PFSK-1 (cell line): ENCODE measurements at regions not wholly inside any gene's neighbourhood (a gene's known extent, or its start where the extent isn't known, plus 50 kb on each side); places are given as distances from the start of the nearest gene placed in this dataset.

Experiments used
- FOXP2 ChIP-seq: optimal IDR thresholded peaks from 2 replicates; pipeline ENCODE3; 2011; ENCODE audit warnings: borderline replicate concordance, control low read depth, inconsistent platforms; ENCODE audit not compliant: insufficient read depth; ENCODE audit errors: extremely low read length, extremely low read depth
- POLR2AphosphoS5 ChIP-seq: IDR thresholded peaks from 2 replicates; pipeline ENCODE4 v1.6.1; 2012; ENCODE audit warnings: low read depth, mild to moderate bottlenecking, control low read depth, low read length, moderate library complexity
- SIN3A ChIP-seq: IDR thresholded peaks from 2 replicates; pipeline ENCODE4 v1.6.1; 2012; ENCODE audit warnings: mild to moderate bottlenecking, low read length, moderate library complexity, borderline replicate concordance; ENCODE audit not compliant: insufficient read depth
- TAF1 ChIP-seq: IDR thresholded peaks from 2 replicates; pipeline ENCODE4 v1.6.1; 2012; ENCODE audit warnings: low read length, control low read depth, borderline replicate concordance; ENCODE audit not compliant: insufficient read depth
- TF ChIP-seq, protein P1 (sequence below), 2 experiments: IDR thresholded peaks; 2 replicates each; pipeline versions ENCODE4 v1.6.1 to v1.8.0; 2011 to 2012; ENCODE audit warnings: low read depth in 2 of 2, low read length in 2 of 2, control low read depth in 1 of 2, inconsistent platforms in 1 of 2, mild to moderate bottlenecking in 1 of 2, moderate library complexity in 1 of 2; ENCODE audit not compliant: insufficient read depth in 1 of 2

DNA sequence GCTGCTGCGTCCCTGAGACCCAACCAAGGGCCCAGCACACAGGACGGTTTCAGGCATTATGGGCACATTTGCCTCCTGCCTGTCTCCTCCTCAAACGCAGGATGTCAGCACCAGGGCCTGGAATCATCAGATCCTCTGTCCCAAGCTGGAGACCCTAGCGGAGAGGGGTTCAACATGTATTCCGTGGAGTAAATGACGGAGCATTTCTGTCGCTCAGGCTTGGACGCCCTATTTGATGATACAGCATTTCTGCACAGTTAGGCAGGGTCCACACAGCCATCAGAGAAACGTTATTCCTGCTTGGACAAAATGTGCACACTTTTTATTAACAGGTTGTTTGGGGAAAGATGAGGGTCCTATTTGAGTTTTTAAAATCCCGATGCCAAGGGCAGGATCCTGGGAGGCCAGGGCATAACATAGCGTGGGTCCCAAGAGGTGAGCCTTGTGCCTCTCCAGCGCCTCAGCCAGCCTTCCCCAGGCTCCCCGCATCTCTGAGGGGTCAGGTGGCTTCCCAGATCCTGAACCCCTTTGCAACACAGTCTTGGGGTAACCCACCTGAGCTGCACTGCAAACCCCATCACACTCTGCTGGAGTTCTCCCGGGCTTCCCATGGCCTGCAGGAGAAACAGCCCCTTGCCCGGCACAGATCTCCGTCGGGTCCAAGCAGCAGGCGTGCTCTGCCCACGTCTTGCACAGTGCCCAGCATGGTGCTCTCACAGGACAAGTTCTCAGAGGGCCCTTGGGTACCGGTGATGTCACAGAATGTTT lies 319.7 kb upstream of the MYT1L start:
- no peak for TF ChIP-seq FOXP2
- no peak for TF ChIP-seq TAF1
- TF ChIP-seq POLR2AphosphoS5: no peak
- TF ChIP-seq, protein P1, sequence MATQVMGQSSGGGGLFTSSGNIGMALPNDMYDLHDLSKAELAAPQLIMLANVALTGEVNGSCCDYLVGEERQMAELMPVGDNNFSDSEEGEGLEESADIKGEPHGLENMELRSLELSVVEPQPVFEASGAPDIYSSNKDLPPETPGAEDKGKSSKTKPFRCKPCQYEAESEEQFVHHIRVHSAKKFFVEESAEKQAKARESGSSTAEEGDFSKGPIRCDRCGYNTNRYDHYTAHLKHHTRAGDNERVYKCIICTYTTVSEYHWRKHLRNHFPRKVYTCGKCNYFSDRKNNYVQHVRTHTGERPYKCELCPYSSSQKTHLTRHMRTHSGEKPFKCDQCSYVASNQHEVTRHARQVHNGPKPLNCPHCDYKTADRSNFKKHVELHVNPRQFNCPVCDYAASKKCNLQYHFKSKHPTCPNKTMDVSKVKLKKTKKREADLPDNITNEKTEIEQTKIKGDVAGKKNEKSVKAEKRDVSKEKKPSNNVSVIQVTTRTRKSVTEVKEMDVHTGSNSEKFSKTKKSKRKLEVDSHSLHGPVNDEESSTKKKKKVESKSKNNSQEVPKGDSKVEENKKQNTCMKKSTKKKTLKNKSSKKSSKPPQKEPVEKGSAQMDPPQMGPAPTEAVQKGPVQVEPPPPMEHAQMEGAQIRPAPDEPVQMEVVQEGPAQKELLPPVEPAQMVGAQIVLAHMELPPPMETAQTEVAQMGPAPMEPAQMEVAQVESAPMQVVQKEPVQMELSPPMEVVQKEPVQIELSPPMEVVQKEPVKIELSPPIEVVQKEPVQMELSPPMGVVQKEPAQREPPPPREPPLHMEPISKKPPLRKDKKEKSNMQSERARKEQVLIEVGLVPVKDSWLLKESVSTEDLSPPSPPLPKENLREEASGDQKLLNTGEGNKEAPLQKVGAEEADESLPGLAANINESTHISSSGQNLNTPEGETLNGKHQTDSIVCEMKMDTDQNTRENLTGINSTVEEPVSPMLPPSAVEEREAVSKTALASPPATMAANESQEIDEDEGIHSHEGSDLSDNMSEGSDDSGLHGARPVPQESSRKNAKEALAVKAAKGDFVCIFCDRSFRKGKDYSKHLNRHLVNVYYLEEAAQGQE (IDR thresholded peaks at IDR 0.05; ENCODE audit: insufficient read depth in 1 of 2, low read depth in 2 of 2, low read length in 2 of 2): no peak
- no peak for TF ChIP-seq SIN3A

DNA sequence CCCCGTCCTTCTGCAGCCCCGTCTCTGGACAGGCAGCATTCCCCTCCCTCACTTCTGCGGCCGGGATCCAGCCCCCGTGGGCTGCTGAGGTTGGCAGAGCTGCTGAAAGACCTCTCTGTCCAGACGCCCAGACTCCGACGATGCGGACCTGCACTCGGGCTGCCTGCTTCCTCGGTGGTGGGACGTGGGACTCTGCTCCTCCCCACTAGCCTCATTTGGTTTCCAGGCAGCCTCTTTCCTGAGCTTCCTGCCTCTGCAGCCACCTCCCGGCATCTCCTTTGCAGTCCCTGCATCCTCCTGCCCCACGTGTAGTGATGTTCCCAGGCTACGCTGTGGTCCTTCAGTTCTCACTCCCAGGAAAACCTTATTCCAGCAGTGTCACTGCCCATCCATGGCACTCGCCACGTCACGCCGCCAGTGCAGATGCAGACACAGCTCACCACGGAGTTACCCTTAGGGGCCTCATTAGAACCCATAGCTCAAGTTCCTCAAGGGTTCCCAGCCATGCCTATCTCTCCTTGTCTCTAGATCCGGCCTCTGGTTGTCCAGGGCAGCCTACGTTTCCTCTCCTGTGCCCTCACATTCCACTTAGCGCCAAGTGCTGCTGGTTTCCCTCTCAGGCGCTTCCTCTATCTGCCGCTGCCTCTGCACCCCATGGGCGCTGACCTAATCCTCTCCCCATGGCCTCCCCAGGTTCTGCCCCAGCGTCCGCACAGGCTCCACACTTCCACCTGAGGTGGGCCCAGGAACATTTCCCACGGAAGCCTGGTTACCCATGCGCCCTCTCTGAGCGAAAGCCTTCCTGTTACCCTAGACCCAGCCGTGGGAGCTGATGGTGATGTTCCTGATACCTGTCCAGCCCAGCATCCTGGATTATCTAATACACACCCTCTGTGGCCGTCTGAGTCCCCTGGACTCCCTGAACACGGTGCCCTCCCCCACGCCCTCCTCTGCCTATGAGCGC lies 318.3 kb upstream of the MYT1L start:
- TF ChIP-seq, protein P1 (IDR thresholded peaks at IDR 0.05; ENCODE audit: insufficient read depth in 1 of 2, low read depth in 2 of 2, low read length in 2 of 2): no peak
- TF ChIP-seq SIN3A (no peak), FOXP2 (no peak), TAF1 (no peak), POLR2AphosphoS5 (no peak)

GRCh38 chr2:2648094-2648493 lies 317.0 kb upstream of the MYT1L start:
- no peak for TF ChIP-seq TAF1
- TF ChIP-seq POLR2AphosphoS5: no peak
- no peak for TF ChIP-seq SIN3A
- no peak for TF ChIP-seq FOXP2
- TF ChIP-seq, protein P1 (IDR thresholded peaks at IDR 0.05; ENCODE audit: insufficient read depth in 1 of 2, low read depth in 2 of 2, low read length in 2 of 2): no peak

DNA sequence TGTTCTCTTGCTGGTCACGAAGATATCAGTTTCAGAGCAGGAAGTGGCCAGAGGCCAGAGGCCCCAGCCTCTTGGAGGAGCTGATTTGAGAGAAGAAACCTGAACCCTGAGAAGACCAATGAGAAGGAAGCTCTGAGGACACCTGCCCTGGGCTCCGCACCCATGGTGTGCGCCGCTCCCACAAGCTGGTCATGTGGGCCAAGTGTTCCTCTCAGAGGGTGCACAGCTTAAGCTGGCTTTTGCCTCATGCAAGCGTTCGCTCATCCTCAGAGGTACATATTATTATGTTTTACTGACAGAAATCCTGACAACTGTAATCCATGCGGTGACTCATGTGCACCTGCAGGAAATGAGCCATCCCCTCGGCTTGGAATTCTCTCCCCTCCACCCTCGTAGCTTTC lies 316.1 kb upstream of the MYT1L start:
- TF ChIP-seq POLR2AphosphoS5: no peak
- no peak for TF ChIP-seq FOXP2
- TF ChIP-seq SIN3A: no peak
- no peak for TF ChIP-seq TAF1
- TF ChIP-seq, protein P1 (IDR thresholded peaks at IDR 0.05; ENCODE audit: insufficient read depth in 1 of 2, low read depth in 2 of 2, low read length in 2 of 2): no peak
